NCI-H460 (cell line): ENCODE measurements at regions not wholly inside any gene's neighbourhood (a gene's known extent, or its start where the extent isn't known, plus 50 kb on each side); places are given as distances from the start of the nearest gene placed in this dataset.
"Not testable (repeated sequence)": the region's sequence is repeated elsewhere in the genome, so short reads cannot be mapped to it uniquely, and the experiment has no call there.

Experiments
- DNase-seq: peaks from one replicate; pipeline ENCODE4 v3.0.0-alpha.2; 2016; ENCODE audit warnings: low read depth; ENCODE audit errors: extremely low read depth

- DNase-seq = no peak
These were observed 159.4 kb upstream of the S1PR3 start for GRCh38 chr9:88831713-88832407.

- DNase-seq = no peak
These were observed 157.3 kb upstream of the S1PR3 start for GRCh38 chr9:88833946-88834345.

GRCh38 chr9:88835038-88835466 is 156.2 kb upstream of the S1PR3 start:
- no peak for DNase-seq

GRCh38 chr9:88835772-88836171 is 155.5 kb upstream of the S1PR3 start:
- no peak for DNase-seq

- no peak for DNase-seq
These were observed 153.5 kb upstream of the S1PR3 start for GRCh38 chr9:88837731-88838130.

- not testable (repeated sequence) for DNase-seq
These were observed 141.4 kb upstream of the S1PR3 start for GRCh38 chr9:88849878-88850277.

- DNase-seq = peak; percentile 64
These were observed 138.5 kb upstream of the S1PR3 start for GRCh38 chr9:88852794-88853193.

- DNase-seq = no peak
These were observed 120.6 kb upstream of the S1PR3 start for GRCh38 chr9:88870627-88871026.

- DNase-seq = no peak
These were observed 119.6 kb upstream of the S1PR3 start for GRCh38 chr9:88871669-88872068.

GRCh38 chr9:88872192-88872946 is 118.9 kb upstream of the S1PR3 start:
- no peak for DNase-seq

- DNase-seq = no peak
These were observed 117.6 kb upstream of the S1PR3 start for GRCh38 chr9:88873635-88874034.

- peak; percentile 5 for DNase-seq
These were observed 116.9 kb upstream of the S1PR3 start for GRCh38 chr9:88874391-88874790.

GRCh38 chr9:88875400-88876120 is 115.7 kb upstream of the S1PR3 start:
- DNase-seq = no peak

- no peak for DNase-seq
These were observed 111.1 kb upstream of the S1PR3 start for GRCh38 chr9:88880199-88880598.

- not testable (repeated sequence) for DNase-seq
These were observed 107.0 kb upstream of the S1PR3 start for GRCh38 chr9:88884291-88884690.

- DNase-seq = not testable (repeated sequence)
These were observed 104.5 kb upstream of the S1PR3 start for GRCh38 chr9:88886762-88887161.

- DNase-seq = no peak
These were observed 101.9 kb upstream of the S1PR3 start for GRCh38 chr9:88889386-88889785.

GRCh38 chr9:88890546-88890945 is 100.7 kb upstream of the S1PR3 start:
- DNase-seq = no peak

GRCh38 chr9:88891040-88891439 is 100.2 kb upstream of the S1PR3 start:
- no peak for DNase-seq

- no peak for DNase-seq
These were observed 98.5 kb upstream of the S1PR3 start for GRCh38 chr9:88892724-88893123.

- DNase-seq = no peak
These were observed 94.2 kb upstream of the S1PR3 start for GRCh38 chr9:88897081-88897480.
